ENCODE measurements at regions not wholly inside any gene's neighbourhood (a gene's known extent, or its start where the extent isn't known, plus 50 kb on each side); places are given as distances from the start of the nearest gene placed in this dataset.

GRCh38 chr9:26205261-26205660, 527.0 kb upstream of the TUSC1 start:
- no peak for DNase-seq
- peaks cover 4% of the 10 kb centered on the region for H3K9me3 Mint-ChIP-seq
- CTCF ChIA-PET, result no interaction called here
- H3K36me3 Mint-ChIP-seq (ENCODE audit: low read depth), result no peaks in the 10 kb centered on the region
- H3K27ac Mint-ChIP-seq, result no peak overlapping the region
- intact Hi-C loops (cut with micrococcal nuclease), result no loop called here
- no peaks in the 10 kb centered on the region for H3K4me1 Mint-ChIP-seq (ENCODE audit: low read depth)
- H3K4me3 Mint-ChIP-seq, result no peak overlapping the region
- no peaks in the 10 kb centered on the region for H3K27me3 Mint-ChIP-seq (ENCODE audit: low read depth)

DNA sequence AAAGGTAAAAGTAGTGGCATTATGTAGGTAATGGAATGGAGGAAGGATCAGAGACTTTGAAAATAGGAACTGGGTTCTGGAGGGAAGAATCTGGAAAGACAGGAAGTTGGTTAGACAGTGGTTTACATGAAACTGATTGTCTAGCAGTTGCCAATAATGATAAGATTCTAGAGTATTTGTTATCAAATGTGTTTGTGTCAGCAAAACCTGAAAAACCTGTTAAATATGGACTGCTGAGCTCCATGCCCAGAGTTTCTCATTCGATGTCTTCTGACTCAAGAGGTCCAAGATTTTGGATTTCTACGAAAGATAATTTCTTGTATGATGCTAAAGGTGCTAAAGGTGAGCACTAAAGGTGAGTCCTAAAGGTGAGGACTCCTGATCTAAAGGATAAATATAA, 515.0 kb upstream of the TUSC1 start:
- H3K27ac Mint-ChIP-seq, result no peak overlapping the region
- peaks cover 26% of the 10 kb centered on the region for H3K9me3 Mint-ChIP-seq
- H3K4me1 Mint-ChIP-seq (ENCODE audit: low read depth), result no peaks in the 10 kb centered on the region
- H3K36me3 Mint-ChIP-seq (ENCODE audit: low read depth), result no peaks in the 10 kb centered on the region
- DNase-seq, result no peak
- no peak overlapping the region for H3K4me3 Mint-ChIP-seq
- CTCF ChIA-PET, result no interaction called here
- H3K27me3 Mint-ChIP-seq (ENCODE audit: low read depth), result no peaks in the 10 kb centered on the region
- intact Hi-C loops (cut with micrococcal nuclease), result no loop called here

DNA sequence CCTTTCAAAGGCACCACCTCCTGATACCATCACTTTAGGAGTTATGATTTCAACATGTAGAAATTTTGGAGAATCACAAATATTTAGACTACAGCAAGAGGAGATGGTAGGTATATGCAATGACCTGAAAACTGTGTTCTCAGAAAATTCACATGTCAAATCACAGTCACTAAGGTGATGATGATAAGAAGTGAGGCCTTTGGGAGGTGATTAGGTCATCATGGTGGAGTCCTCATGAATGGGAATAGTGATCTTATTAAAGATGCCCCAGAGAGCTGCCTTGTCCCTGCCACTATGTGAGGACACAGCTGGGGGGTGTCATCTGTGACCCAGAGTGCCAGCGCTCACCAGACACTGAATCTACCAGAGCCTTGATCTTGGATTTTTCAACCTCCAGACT, 513.5 kb upstream of the TUSC1 start:
- DNase-seq, result no peak
- Mint-ChIP-seq H3K4me1 (ENCODE audit: low read depth) (no peaks in the 10 kb centered on the region), H3K36me3 (ENCODE audit: low read depth) (no peaks in the 10 kb centered on the region), H3K4me3 (no peak overlapping the region), H3K27ac (no peak overlapping the region), H3K9me3 (peaks cover 24% of the 10 kb centered on the region), H3K27me3 (ENCODE audit: low read depth) (no peaks in the 10 kb centered on the region)
- CTCF ChIA-PET, result no interaction called here
- intact Hi-C loops (cut with micrococcal nuclease), result no loop called here

GRCh38 chr9:26181836-26182235, 503.6 kb upstream of the TUSC1 start:
- CTCF ChIA-PET, result interaction anchor here (0.7 to 0.9 kb wide), 2 partner anchors 461 to 549 kb away, joined by 3 to 4 read pairs; no protein-coding TSS in a partner anchor

DNA sequence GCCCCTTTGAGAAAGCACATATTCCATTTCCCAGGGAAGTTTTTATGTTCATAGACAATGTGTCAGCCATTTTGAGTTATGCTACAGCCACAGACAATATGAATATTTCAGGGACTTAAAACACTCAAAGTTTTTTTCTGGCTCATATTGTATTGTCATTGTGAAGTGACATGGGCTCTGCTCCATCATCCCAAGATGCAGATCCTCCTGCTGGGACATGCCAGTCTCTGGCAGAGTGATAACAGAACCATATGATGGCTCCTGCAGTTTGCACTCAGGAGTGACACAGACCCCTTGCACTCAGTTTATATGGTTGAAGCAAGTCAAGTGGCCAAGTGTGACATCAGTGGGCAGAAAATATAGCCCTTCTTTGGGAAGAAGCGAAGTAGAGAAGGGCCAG, 498.4 kb upstream of the TUSC1 start:
- Mint-ChIP-seq H3K4me1 (ENCODE audit: low read depth) (no peaks in the 10 kb centered on the region), H3K4me3 (no peak overlapping the region), H3K9me3 (peaks cover 1% of the 10 kb centered on the region), H3K27me3 (ENCODE audit: low read depth) (no peaks in the 10 kb centered on the region), H3K27ac (no peak overlapping the region), H3K36me3 (ENCODE audit: low read depth) (no peaks in the 10 kb centered on the region)
- no peak for DNase-seq
- intact Hi-C loops (cut with micrococcal nuclease), result no loop called here
- CTCF ChIA-PET, result no interaction called here

More at GRCh38 chr9:26181836-26182235, 503.6 kb upstream of the TUSC1 start:
- H3K36me3 Mint-ChIP-seq (ENCODE audit: low read depth), result no peaks in the 10 kb centered on the region
- peaks cover 1% of the 10 kb centered on the region for H3K9me3 Mint-ChIP-seq
- H3K4me3 Mint-ChIP-seq, result no peak overlapping the region
- DNase-seq, result no peak
- no peak overlapping the region for H3K27ac Mint-ChIP-seq
- intact Hi-C loops (cut with micrococcal nuclease), result no loop called here
- no peaks in the 10 kb centered on the region for H3K27me3 Mint-ChIP-seq (ENCODE audit: low read depth)
- no peaks in the 10 kb centered on the region for H3K4me1 Mint-ChIP-seq (ENCODE audit: low read depth)

GRCh38 chr9:26175264-26175663, 497.0 kb upstream of the TUSC1 start:
- CTCF ChIA-PET, result no interaction called here
- intact Hi-C loops (cut with micrococcal nuclease), result no loop called here
- no peaks in the 10 kb centered on the region for H3K27me3 Mint-ChIP-seq (ENCODE audit: low read depth)
- H3K27ac Mint-ChIP-seq, result no peak overlapping the region
- no peaks in the 10 kb centered on the region for H3K36me3 Mint-ChIP-seq (ENCODE audit: low read depth)
- H3K9me3 Mint-ChIP-seq, result no peaks in the 10 kb centered on the region
- no peak overlapping the region for H3K4me3 Mint-ChIP-seq
- no peaks in the 10 kb centered on the region for H3K4me1 Mint-ChIP-seq (ENCODE audit: low read depth)
- no peak for DNase-seq

GRCh38 chr9:26172301-26172700, 494.1 kb upstream of the TUSC1 start:
- intact Hi-C loops (cut with micrococcal nuclease), result no loop called here
- no peak overlapping the region for H3K27ac Mint-ChIP-seq
- H3K4me3 Mint-ChIP-seq, result no peak overlapping the region
- no peak for DNase-seq
- CTCF ChIA-PET, result no interaction called here
- H3K9me3 Mint-ChIP-seq, result peaks cover 3% of the 10 kb centered on the region
- H3K27me3 Mint-ChIP-seq (ENCODE audit: low read depth), result no peaks in the 10 kb centered on the region
- H3K36me3 Mint-ChIP-seq (ENCODE audit: low read depth), result no peaks in the 10 kb centered on the region
- H3K4me1 Mint-ChIP-seq (ENCODE audit: low read depth), result no peaks in the 10 kb centered on the region

GRCh38 chr9:26171691-26172090, 493.4 kb upstream of the TUSC1 start:
- Mint-ChIP-seq H3K9me3 (peaks cover 3% of the 10 kb centered on the region), H3K4me3 (no peak overlapping the region), H3K27ac (no peak overlapping the region), H3K4me1 (ENCODE audit: low read depth) (no peaks in the 10 kb centered on the region), H3K27me3 (ENCODE audit: low read depth) (no peaks in the 10 kb centered on the region), H3K36me3 (ENCODE audit: low read depth) (no peaks in the 10 kb centered on the region)
- no peak for DNase-seq
- CTCF ChIA-PET, result no interaction called here
- intact Hi-C loops (cut with micrococcal nuclease), result no loop called here

- H3K9me3 Mint-ChIP-seq, result peaks cover 3% of the 10 kb centered on the region
- no peaks in the 10 kb centered on the region for H3K36me3 Mint-ChIP-seq (ENCODE audit: low read depth)
- CTCF ChIA-PET, result no interaction called here
- no peaks in the 10 kb centered on the region for H3K4me1 Mint-ChIP-seq (ENCODE audit: low read depth)
- no peak overlapping the region for H3K4me3 Mint-ChIP-seq
- DNase-seq, result no peak
- intact Hi-C loops (cut with micrococcal nuclease), result no loop called here
- H3K27me3 Mint-ChIP-seq (ENCODE audit: low read depth), result no peaks in the 10 kb centered on the region
- H3K27ac Mint-ChIP-seq, result no peak overlapping the region
Observed at GRCh38 chr9:26170190-26170589, 491.9 kb upstream of the TUSC1 start.

DNA sequence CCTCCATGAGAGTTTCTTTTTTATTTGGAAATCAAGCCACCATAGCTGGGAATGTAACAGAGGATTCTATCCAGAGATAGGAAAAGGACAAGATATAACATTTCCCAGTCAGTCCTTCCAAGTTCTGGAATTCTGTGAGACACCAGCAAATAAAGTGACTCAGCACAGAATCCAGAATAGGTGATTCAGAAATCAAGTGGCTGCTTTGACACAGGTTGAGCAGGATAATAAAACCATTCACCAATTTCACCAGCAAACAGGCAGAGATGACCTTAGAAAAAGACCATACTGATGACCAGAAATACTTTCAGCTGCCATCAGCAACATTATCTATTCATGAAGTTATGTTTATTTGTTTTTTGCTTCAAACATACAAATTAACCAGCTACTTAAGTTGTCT, 491.5 kb upstream of the TUSC1 start:
- no peak overlapping the region for H3K4me3 Mint-ChIP-seq
- H3K4me1 Mint-ChIP-seq (ENCODE audit: low read depth), result no peaks in the 10 kb centered on the region
- no peak overlapping the region for H3K27ac Mint-ChIP-seq
- no peaks in the 10 kb centered on the region for H3K27me3 Mint-ChIP-seq (ENCODE audit: low read depth)
- H3K36me3 Mint-ChIP-seq (ENCODE audit: low read depth), result no peaks in the 10 kb centered on the region
- H3K9me3 Mint-ChIP-seq, result peaks cover 3% of the 10 kb centered on the region
- intact Hi-C loops (cut with micrococcal nuclease), result loop anchor here (10.0 kb wide), 1 partner anchor 55 kb away; no protein-coding TSS in a partner anchor
- CTCF ChIA-PET, result no interaction called here
- no peak for DNase-seq

DNA sequence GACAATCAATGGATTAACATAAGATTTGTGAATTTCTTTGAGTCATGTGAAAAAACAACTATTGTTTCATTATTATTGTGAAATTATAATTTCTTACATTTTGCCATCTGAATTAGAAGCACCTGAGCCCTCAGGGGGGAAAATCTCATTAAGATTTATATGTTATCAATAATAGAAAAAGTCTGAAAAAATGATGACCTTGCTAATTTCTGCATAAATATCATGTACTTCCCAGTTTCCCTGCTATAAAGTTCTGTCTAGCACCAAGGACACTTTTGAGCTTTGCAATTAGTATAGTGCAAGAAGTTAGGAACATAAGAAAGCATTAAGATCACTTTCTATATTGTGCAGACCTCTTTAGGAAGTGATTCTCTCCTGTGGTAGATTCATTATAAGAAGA, 488.3 kb upstream of the TUSC1 start:
- Mint-ChIP-seq H3K4me3 (no peak overlapping the region), H3K27me3 (ENCODE audit: low read depth) (no peaks in the 10 kb centered on the region), H3K36me3 (ENCODE audit: low read depth) (no peaks in the 10 kb centered on the region), H3K27ac (no peak overlapping the region), H3K4me1 (ENCODE audit: low read depth) (no peaks in the 10 kb centered on the region), H3K9me3 (peaks cover 3% of the 10 kb centered on the region)
- CTCF ChIA-PET, result interaction anchor here (0.7 kb wide), 1 partner anchor 60 kb away, joined by 3 read pairs; no protein-coding TSS in a partner anchor
- intact Hi-C loops (cut with micrococcal nuclease), result loop anchor here (10.0 kb wide), 1 partner anchor 58 kb away; no protein-coding TSS in a partner anchor
- no peak for DNase-seq

DNA sequence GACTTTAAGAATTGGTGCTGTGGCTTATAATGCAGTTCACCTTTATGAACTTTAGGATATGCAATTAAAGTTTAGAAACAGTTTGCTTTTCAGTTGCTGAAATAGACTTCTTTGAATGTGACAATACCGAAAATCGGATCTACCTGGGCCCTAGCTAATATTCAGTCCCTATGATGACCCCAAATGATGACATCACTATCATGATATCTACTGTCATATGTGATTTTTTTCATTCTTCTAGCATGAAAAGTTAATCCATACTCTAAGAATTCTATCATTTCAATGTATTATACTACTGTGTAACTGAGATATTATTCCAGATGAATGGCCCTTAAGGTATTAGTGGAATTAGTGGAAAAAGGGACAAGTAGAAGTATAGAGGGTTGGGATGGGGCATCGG, 487.2 kb upstream of the TUSC1 start:
- no peaks in the 10 kb centered on the region for H3K36me3 Mint-ChIP-seq (ENCODE audit: low read depth)
- no peaks in the 10 kb centered on the region for H3K4me1 Mint-ChIP-seq (ENCODE audit: low read depth)
- no peaks in the 10 kb centered on the region for H3K27me3 Mint-ChIP-seq (ENCODE audit: low read depth)
- H3K9me3 Mint-ChIP-seq, result peaks cover 3% of the 10 kb centered on the region
- no peak for DNase-seq
- no peak overlapping the region for H3K27ac Mint-ChIP-seq
- CTCF ChIA-PET, result no interaction called here
- H3K4me3 Mint-ChIP-seq, result no peak overlapping the region
- intact Hi-C loops (cut with micrococcal nuclease), result loop anchor here (10.0 kb wide), 1 partner anchor 59 kb away; no protein-coding TSS in a partner anchor

GRCh38 chr9:26163931-26164330, 485.7 kb upstream of the TUSC1 start:
- Mint-ChIP-seq H3K36me3 (ENCODE audit: low read depth) (no peaks in the 10 kb centered on the region), H3K9me3 (peaks cover 3% of the 10 kb centered on the region), H3K4me1 (ENCODE audit: low read depth) (no peaks in the 10 kb centered on the region), H3K4me3 (no peak overlapping the region), H3K27ac (no peak overlapping the region), H3K27me3 (ENCODE audit: low read depth) (no peaks in the 10 kb centered on the region)
- intact Hi-C loops (cut with micrococcal nuclease), result loop anchor here (10.0 kb wide), 1 partner anchor 61 kb away; no protein-coding TSS in a partner anchor
- CTCF ChIA-PET, result no interaction called here
- DNase-seq, result no peak

All from activated naive CD4-positive, alpha-beta T cell treated with anti-CD3 and anti-CD28 coated beads for 36 hours (primary cell).